ENCODE measurements at regions not wholly inside any gene's neighbourhood (a gene's known extent, or its start where the extent isn't known, plus 50 kb on each side); places are given as distances from the start of the nearest gene placed in this dataset.

DNA sequence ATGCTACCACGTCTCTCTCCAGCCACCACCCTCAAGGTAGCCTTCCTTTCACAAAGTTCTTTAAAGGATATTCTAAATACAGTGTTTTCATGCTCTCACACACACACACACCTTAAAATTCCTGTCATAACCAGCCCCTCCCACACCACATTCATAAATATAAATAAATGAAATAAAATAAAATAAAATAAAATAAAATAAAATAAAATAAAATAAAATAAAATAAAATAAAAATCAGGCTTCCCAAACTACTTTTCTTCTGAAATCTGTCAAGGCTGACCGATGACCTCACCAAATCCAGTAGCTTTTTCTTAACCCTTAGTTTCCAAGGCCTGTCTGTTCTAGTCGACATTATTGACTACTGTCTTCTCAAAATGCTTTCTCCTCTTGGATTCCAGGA is 378.4 kb downstream of the SEC23A start:
- no peak for DNase-seq (ENCODE audit: low spot score)
- TF ChIP-seq, protein P1, sequence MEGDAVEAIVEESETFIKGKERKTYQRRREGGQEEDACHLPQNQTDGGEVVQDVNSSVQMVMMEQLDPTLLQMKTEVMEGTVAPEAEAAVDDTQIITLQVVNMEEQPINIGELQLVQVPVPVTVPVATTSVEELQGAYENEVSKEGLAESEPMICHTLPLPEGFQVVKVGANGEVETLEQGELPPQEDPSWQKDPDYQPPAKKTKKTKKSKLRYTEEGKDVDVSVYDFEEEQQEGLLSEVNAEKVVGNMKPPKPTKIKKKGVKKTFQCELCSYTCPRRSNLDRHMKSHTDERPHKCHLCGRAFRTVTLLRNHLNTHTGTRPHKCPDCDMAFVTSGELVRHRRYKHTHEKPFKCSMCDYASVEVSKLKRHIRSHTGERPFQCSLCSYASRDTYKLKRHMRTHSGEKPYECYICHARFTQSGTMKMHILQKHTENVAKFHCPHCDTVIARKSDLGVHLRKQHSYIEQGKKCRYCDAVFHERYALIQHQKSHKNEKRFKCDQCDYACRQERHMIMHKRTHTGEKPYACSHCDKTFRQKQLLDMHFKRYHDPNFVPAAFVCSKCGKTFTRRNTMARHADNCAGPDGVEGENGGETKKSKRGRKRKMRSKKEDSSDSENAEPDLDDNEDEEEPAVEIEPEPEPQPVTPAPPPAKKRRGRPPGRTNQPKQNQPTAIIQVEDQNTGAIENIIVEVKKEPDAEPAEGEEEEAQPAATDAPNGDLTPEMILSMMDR (conservative IDR thresholded peaks at IDR 0.05; ENCODE audit: low read length) = no peak
- no peak for TF ChIP-seq EZH2phosphoT487 (IDR thresholded peaks at IDR 0.05; ENCODE audit: borderline replicate concordance, low read depth, low read length)
- Histone ChIP-seq H3K4me1 (ENCODE audit: insufficient read depth, low read length, poor library complexity, severe bottlenecking) (no peaks in the 10 kb centered on the region), H3K36me3 (ENCODE audit: insufficient read depth, low read length) (no peaks in the 10 kb centered on the region), H3K9me3 (ENCODE audit: low read length) (no peaks in the 10 kb centered on the region), H3K9me2 (ENCODE audit: insufficient read depth, low read length) (no peaks in the 10 kb centered on the region), H3K79me2 (ENCODE audit: insufficient read depth, low read depth, low read length) (no peaks in the 10 kb centered on the region), H3K4me2 (ENCODE audit: low read length) (no peak overlapping the region), H2AFZ (ENCODE audit: low read length) (no peak overlapping the region), H4K20me1 (ENCODE audit: insufficient read depth, low read length) (no peaks in the 10 kb centered on the region), H3K4me3 (ENCODE audit: low read depth, low read length, poor library complexity, severe bottlenecking) (no peak overlapping the region), H3K27ac (ENCODE audit: low read depth, low read length, poor library complexity, severe bottlenecking) (no peak overlapping the region)
- CTCF ChIA-PET (ENCODE audit: unreplicated experiment) = no interaction called here
- intact Hi-C loops (cut with micrococcal nuclease; ENCODE audit: unreplicated experiment) = loop anchor here (5.0 kb wide), 2 partner anchors 143 to 293 kb away; no protein-coding TSS in a partner anchor
- POLR2A ChIA-PET = interaction anchor here (0.9 to 1.7 kb wide), 2 partner anchors 16 to 21 kb away, joined by 3 to 4 read pairs; no protein-coding TSS in a partner anchor
- no TSS peak for BruUV-seq (replicated peaks)

DNA sequence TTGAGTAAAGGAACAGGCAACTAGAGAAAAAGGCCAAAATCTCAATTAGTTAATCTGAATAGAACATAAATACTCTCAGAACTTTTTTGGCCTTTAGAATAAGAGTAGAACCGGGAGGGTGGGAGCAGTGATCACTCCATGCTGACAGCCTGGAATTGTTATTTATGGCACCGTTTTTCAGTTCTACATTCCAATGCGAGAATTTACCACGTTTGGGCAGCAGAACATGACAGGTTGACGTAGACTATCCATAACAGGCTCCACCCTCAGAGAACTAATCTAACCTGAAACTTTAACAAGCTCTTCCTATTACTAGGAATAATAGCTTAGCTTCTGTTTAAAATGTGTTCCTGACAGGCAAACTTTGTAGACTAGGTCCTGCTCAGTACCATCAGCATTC is 379.1 kb downstream of the SEC23A start:
- intact Hi-C loops (cut with micrococcal nuclease; ENCODE audit: unreplicated experiment) = loop anchor here (5.0 kb wide), 2 partner anchors 143 to 293 kb away; no protein-coding TSS in a partner anchor
- POLR2A ChIA-PET = interaction anchor here (0.6 to 0.9 kb wide), 2 partner anchors 20 to 1923 kb away, joined by 3 read pairs; no protein-coding TSS in a partner anchor

GRCh38 chr14:38723277-38723676 is 379.8 kb downstream of the SEC23A start:
- CTCF ChIA-PET (ENCODE audit: unreplicated experiment) = no interaction called here
- no peaks in the 10 kb centered on the region for H3K79me2 ChIP-seq (ENCODE audit: insufficient read depth, low read depth, low read length)
- intact Hi-C loops (cut with micrococcal nuclease; ENCODE audit: unreplicated experiment) = loop anchor here (5.0 kb wide), 2 partner anchors 144 to 294 kb away; no protein-coding TSS in a partner anchor

More for the DNA sequence above, 379.1 kb downstream of the SEC23A start:
- Histone ChIP-seq H3K36me3 (ENCODE audit: insufficient read depth, low read length) (no peaks in the 10 kb centered on the region), H3K9me3 (ENCODE audit: low read length) (no peaks in the 10 kb centered on the region), H3K4me2 (ENCODE audit: low read length) (no peak overlapping the region), H3K9me2 (ENCODE audit: insufficient read depth, low read length) (no peaks in the 10 kb centered on the region), H3K79me2 (ENCODE audit: insufficient read depth, low read depth, low read length) (no peaks in the 10 kb centered on the region), H3K4me1 (ENCODE audit: insufficient read depth, low read length, poor library complexity, severe bottlenecking) (no peaks in the 10 kb centered on the region), H3K27ac (ENCODE audit: low read depth, low read length, poor library complexity, severe bottlenecking) (no peak overlapping the region), H3K4me3 (ENCODE audit: low read depth, low read length, poor library complexity, severe bottlenecking) (no peak overlapping the region), H4K20me1 (ENCODE audit: insufficient read depth, low read length) (no peaks in the 10 kb centered on the region), H2AFZ (ENCODE audit: low read length) (no peak overlapping the region)
- no peak for TF ChIP-seq EZH2phosphoT487 (IDR thresholded peaks at IDR 0.05; ENCODE audit: borderline replicate concordance, low read depth, low read length)
- TF ChIP-seq, protein P1 (conservative IDR thresholded peaks at IDR 0.05; ENCODE audit: low read length) = no peak
- no peak for DNase-seq (ENCODE audit: low spot score)
- no TSS peak for BruUV-seq (replicated peaks)
- CTCF ChIA-PET (ENCODE audit: unreplicated experiment) = no interaction called here

More at GRCh38 chr14:38723277-38723676, 379.8 kb downstream of the SEC23A start:
- Histone ChIP-seq H4K20me1 (ENCODE audit: insufficient read depth, low read length) (no peaks in the 10 kb centered on the region), H3K9me2 (ENCODE audit: insufficient read depth, low read length) (no peaks in the 10 kb centered on the region), H3K27ac (ENCODE audit: low read depth, low read length, poor library complexity, severe bottlenecking) (no peak overlapping the region), H3K4me3 (ENCODE audit: low read depth, low read length, poor library complexity, severe bottlenecking) (no peak overlapping the region), H3K4me2 (ENCODE audit: low read length) (no peak overlapping the region), H3K9me3 (ENCODE audit: low read length) (no peaks in the 10 kb centered on the region), H3K4me1 (ENCODE audit: insufficient read depth, low read length, poor library complexity, severe bottlenecking) (no peaks in the 10 kb centered on the region), H3K36me3 (ENCODE audit: insufficient read depth, low read length) (no peaks in the 10 kb centered on the region), H2AFZ (ENCODE audit: low read length) (no peak overlapping the region)
- no TSS peak for BruUV-seq (replicated peaks)
- no peak for DNase-seq (ENCODE audit: low spot score)
- POLR2A ChIA-PET = interaction anchor here (0.7 kb wide), 1 partner anchor 9 kb away, joined by 4 read pairs; no protein-coding TSS in a partner anchor
- no peak for TF ChIP-seq EZH2phosphoT487 (IDR thresholded peaks at IDR 0.05; ENCODE audit: borderline replicate concordance, low read depth, low read length)
- TF ChIP-seq, protein P1 (conservative IDR thresholded peaks at IDR 0.05; ENCODE audit: low read length) = peak; percentile 52

Measured in OCI-LY7 (cell line).